MM.1S (cell line): ENCODE measurements at regions not wholly inside any gene's neighbourhood (a gene's known extent, or its start where the extent isn't known, plus 50 kb on each side); places are given as distances from the start of the nearest gene placed in this dataset.

Source experiments
- DNase-seq: peaks from one replicate; pipeline ENCODE4 v3.0.0-alpha.2; 2015
- H2AFZ ChIP-seq: fragments of 300-600 bp; sonication (generic); 2 replicates; pipeline ENCODE4 v1.6.0; 2016; ENCODE audit warnings: antibody characterized with exemption, low read length
- H3F3A ChIP-seq: fragments of 300-600 bp; sonication (generic); 2 replicates; pipeline ENCODE4 v1.6.1; 2016; ENCODE audit warnings: mild to moderate bottlenecking, antibody characterized with exemption, low read length, moderate library complexity, mixed read lengths; ENCODE audit not compliant: insufficient read depth
- H3K27ac ChIP-seq: fragments of 300-600 bp; sonication (generic); 2 replicates; pipeline ENCODE4 v1.5.1; 2016; ENCODE audit warnings: mild to moderate bottlenecking, low read length
- H3K27me3 ChIP-seq: fragments of 300-600 bp; sonication (generic); replicated peaks from 2 replicates; pipeline ENCODE4 v1.6.0; 2016; ENCODE audit warnings: low read length; ENCODE audit not compliant: insufficient read depth
- H3K36me3 ChIP-seq: fragments of 300-600 bp; sonication (generic); replicated peaks from 2 replicates; pipeline ENCODE4 v1.6.1; 2016; ENCODE audit warnings: mild to moderate bottlenecking, low read length, mixed read lengths; ENCODE audit not compliant: insufficient read depth
- H3K4me1 ChIP-seq: fragments of 300-600 bp; sonication (generic); 2 replicates; pipeline ENCODE4 v1.6.1; 2016; ENCODE audit warnings: low read length, mixed read lengths
- H3K4me2 ChIP-seq: fragments of 300-600 bp; sonication (generic); 2 replicates; pipeline ENCODE4 v1.6.0; 2016; ENCODE audit warnings: low read depth, low read length
- H3K4me3 ChIP-seq: fragments of 300-600 bp; sonication (generic); 2 replicates; pipeline ENCODE4 v1.5.1; 2016; ENCODE audit warnings: low read length, mixed read lengths
- H3K79me2 ChIP-seq: fragments of 300-600 bp; sonication (generic); 2 replicates; pipeline ENCODE4 v1.6.1; 2016; ENCODE audit warnings: mixed run types, low read length, mixed read lengths
- H3K9ac ChIP-seq: fragments of 300-600 bp; sonication (generic); 2 replicates; pipeline ENCODE4 v1.6.1; 2016; ENCODE audit warnings: low read length, mixed read lengths
- H3K9me2 ChIP-seq: fragments of 300-600 bp; sonication (generic); replicated peaks from 2 replicates; pipeline ENCODE4 v1.6.1; 2016; ENCODE audit warnings: mild to moderate bottlenecking, low read length, mixed read lengths; ENCODE audit not compliant: insufficient read depth
- H3K9me3 ChIP-seq: fragments of 300-600 bp; sonication (generic); replicated peaks from 2 replicates; pipeline ENCODE4 v1.6.1; 2016; ENCODE audit warnings: mild to moderate bottlenecking, low read length, mixed read lengths; ENCODE audit not compliant: insufficient read depth
- H4K20me1 ChIP-seq: fragments of 300-600 bp; sonication (generic); 2 replicates; pipeline ENCODE4 v1.6.1; 2016; ENCODE audit warnings: mild to moderate bottlenecking, low read length, moderate library complexity, mixed read lengths; ENCODE audit not compliant: insufficient read depth
- EZH2 ChIP-seq: fragments of 300-600 bp; sonication (generic); optimal IDR thresholded peaks from 2 replicates; pipeline ENCODE3; 2017; ENCODE audit warnings: low read depth, mild to moderate bottlenecking, antibody characterized with exemption, low read length, mixed read lengths
- EZH2phosphoT487 ChIP-seq: fragments of 300-600 bp; sonication (generic); IDR thresholded peaks from 2 replicates; pipeline ENCODE4 v1.6.1; 2018; ENCODE audit warnings: antibody characterized with exemption, low read length
- TF ChIP-seq, protein P1 (sequence below): fragments of 300-600 bp; sonication (generic); IDR thresholded peaks from 2 replicates; pipeline ENCODE4 v1.5.1; 2016; ENCODE audit warnings: antibody characterized with exemption, low read length, mixed read lengths

DNA sequence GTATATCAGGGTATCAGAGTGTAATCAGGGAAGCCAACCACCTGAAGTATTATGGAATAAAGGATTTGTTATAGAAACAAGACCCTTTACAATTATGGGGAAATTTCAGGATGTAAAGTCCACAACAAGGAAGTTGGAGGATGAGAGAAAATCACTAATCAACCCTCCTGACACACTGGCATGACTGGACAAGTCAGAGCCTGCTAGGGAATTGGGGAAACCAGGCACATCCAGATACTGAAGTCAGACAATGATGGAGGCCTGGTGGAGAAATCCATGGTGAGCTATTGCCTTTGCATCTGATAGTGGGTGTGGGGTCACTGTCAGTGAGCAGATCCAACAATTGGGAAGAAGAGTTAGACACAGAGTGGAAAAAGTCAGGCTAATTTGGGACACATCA, 158.8 kb upstream of the FBXO11 start:
- H3K9ac ChIP-seq, result no peak overlapping the region
- no peak overlapping the region for H3K4me3 ChIP-seq
- H3K79me2 ChIP-seq, result no peaks in the 10 kb centered on the region
- no peak overlapping the region for H3K4me2 ChIP-seq
- H3K36me3 ChIP-seq, result no peaks in the 10 kb centered on the region
- TF ChIP-seq, protein P1, sequence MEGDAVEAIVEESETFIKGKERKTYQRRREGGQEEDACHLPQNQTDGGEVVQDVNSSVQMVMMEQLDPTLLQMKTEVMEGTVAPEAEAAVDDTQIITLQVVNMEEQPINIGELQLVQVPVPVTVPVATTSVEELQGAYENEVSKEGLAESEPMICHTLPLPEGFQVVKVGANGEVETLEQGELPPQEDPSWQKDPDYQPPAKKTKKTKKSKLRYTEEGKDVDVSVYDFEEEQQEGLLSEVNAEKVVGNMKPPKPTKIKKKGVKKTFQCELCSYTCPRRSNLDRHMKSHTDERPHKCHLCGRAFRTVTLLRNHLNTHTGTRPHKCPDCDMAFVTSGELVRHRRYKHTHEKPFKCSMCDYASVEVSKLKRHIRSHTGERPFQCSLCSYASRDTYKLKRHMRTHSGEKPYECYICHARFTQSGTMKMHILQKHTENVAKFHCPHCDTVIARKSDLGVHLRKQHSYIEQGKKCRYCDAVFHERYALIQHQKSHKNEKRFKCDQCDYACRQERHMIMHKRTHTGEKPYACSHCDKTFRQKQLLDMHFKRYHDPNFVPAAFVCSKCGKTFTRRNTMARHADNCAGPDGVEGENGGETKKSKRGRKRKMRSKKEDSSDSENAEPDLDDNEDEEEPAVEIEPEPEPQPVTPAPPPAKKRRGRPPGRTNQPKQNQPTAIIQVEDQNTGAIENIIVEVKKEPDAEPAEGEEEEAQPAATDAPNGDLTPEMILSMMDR, result no peak
- TF ChIP-seq EZH2phosphoT487 (no peak), EZH2 (no peak)
- no peaks in the 10 kb centered on the region for H3F3A ChIP-seq
- no peaks in the 10 kb centered on the region for H3K9me2 ChIP-seq
- H3K27ac ChIP-seq, result no peak overlapping the region
- no peaks in the 10 kb centered on the region for H3K4me1 ChIP-seq
- DNase-seq, result no peak
- no peaks in the 10 kb centered on the region for H4K20me1 ChIP-seq
- no peak overlapping the region for H2AFZ ChIP-seq
- no peaks in the 10 kb centered on the region for H3K27me3 ChIP-seq
- H3K9me3 ChIP-seq, result no peaks in the 10 kb centered on the region

DNA sequence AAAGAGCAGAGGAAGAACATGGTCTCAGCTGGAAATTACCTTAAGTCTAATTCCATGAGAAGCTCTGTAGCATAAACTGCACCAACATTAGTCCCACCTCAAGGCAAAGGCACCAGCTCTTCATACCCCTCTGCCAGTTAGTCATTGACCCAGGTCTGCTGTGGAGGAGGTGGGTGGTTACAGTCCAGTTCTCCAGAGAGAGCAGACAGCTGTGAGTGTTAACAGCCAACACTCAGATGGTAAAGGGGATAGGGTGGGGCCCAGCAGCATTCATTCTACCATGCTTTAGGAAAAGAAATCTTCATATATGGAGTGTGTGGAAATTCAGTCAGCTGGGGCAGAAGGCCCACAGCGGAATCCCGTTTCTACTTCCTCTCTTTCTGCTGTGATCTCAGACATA, 159.7 kb upstream of the FBXO11 start:
- no peak overlapping the region for H3K4me2 ChIP-seq
- H3F3A ChIP-seq, result no peaks in the 10 kb centered on the region
- no peak for DNase-seq
- no peak for TF ChIP-seq EZH2phosphoT487
- TF ChIP-seq EZH2, result no peak
- no peaks in the 10 kb centered on the region for H3K4me1 ChIP-seq
- no peak overlapping the region for H2AFZ ChIP-seq
- H3K9ac ChIP-seq, result no peak overlapping the region
- no peaks in the 10 kb centered on the region for H3K79me2 ChIP-seq
- no peak overlapping the region for H3K27ac ChIP-seq
- H3K36me3 ChIP-seq, result no peaks in the 10 kb centered on the region
- no peaks in the 10 kb centered on the region for H3K9me2 ChIP-seq
- no peaks in the 10 kb centered on the region for H4K20me1 ChIP-seq
- no peak overlapping the region for H3K4me3 ChIP-seq
- H3K27me3 ChIP-seq, result no peaks in the 10 kb centered on the region
- no peaks in the 10 kb centered on the region for H3K9me3 ChIP-seq

DNA sequence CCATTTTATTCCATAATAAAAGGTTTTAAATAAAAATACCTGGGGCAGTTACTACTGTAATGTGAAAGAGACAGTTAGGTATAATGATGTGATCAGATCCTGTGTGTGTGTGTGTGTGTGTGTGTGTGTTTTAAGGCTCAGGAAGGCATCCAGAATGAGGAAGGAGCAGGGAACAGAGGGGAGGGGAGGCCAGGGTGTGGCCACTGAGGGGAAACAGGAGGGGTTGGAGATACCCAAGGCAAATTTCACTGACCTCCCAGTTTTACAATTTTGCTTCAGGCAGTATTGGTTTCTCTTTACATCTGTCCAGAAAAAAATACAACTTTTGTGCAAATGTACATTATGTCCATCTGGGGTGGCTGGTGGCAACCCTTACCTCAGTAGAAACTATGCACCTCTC, 163.5 kb upstream of the FBXO11 start:
- TF ChIP-seq EZH2, result no peak
- TF ChIP-seq, protein P1, result no peak
- TF ChIP-seq EZH2phosphoT487, result no peak
- DNase-seq, result no peak
- Histone ChIP-seq H4K20me1 (no peaks in the 10 kb centered on the region), H3K4me1 (no peaks in the 10 kb centered on the region), H3K79me2 (no peaks in the 10 kb centered on the region), H3K27ac (no peak overlapping the region), H2AFZ (no peak overlapping the region), H3K27me3 (no peaks in the 10 kb centered on the region), H3K36me3 (no peaks in the 10 kb centered on the region), H3K4me2 (no peak overlapping the region), H3F3A (no peaks in the 10 kb centered on the region), H3K4me3 (no peak overlapping the region), H3K9me3 (no peaks in the 10 kb centered on the region), H3K9ac (no peak overlapping the region), H3K9me2 (no peaks in the 10 kb centered on the region)

DNA sequence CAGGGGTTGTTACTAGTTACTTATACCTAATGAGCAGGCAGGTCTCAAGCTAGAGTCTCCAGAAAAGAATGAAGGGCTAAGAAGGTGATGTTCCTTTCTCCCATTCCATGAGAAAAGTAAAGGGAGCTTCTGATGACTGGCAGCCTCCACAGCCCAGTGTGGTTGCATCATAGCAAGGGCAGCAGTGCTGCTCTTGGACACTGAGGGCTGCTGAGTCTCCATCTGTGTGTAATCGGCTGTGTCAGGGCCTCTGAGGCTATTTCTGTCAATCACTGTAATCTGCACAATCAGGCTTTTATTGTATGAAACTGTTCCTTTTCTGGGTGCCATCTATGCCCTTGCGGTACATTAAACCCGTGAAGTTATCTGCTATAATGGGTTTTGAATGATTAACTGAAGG, 164.1 kb upstream of the FBXO11 start:
- no peak overlapping the region for H3K9ac ChIP-seq
- H3F3A ChIP-seq, result no peaks in the 10 kb centered on the region
- TF ChIP-seq, protein P1, result no peak
- TF ChIP-seq EZH2phosphoT487 (no peak), EZH2 (no peak)
- no peak overlapping the region for H2AFZ ChIP-seq
- no peaks in the 10 kb centered on the region for H4K20me1 ChIP-seq
- no peak overlapping the region for H3K4me3 ChIP-seq
- H3K79me2 ChIP-seq, result no peaks in the 10 kb centered on the region
- H3K9me3 ChIP-seq, result no peaks in the 10 kb centered on the region
- H3K4me1 ChIP-seq, result no peaks in the 10 kb centered on the region
- H3K9me2 ChIP-seq, result no peaks in the 10 kb centered on the region
- H3K4me2 ChIP-seq, result no peak overlapping the region
- no peaks in the 10 kb centered on the region for H3K36me3 ChIP-seq
- H3K27ac ChIP-seq, result no peak overlapping the region
- H3K27me3 ChIP-seq, result no peaks in the 10 kb centered on the region
- DNase-seq, result no peak
